ENCODE measurements at regions not wholly inside any gene's neighbourhood (a gene's known extent, or its start where the extent isn't known, plus 50 kb on each side); places are given as distances from the start of the nearest gene placed in this dataset.

GRCh38 chr4:11342401-11342800 lies 86.3 kb downstream of the HS3ST1 start:
- no peak for TF ChIP-seq CTCF (conservative IDR thresholded peaks at IDR 0.05; ENCODE audit: low read length)
- no peak for TF ChIP-seq EZH2phosphoT487 (IDR thresholded peaks at IDR 0.05; ENCODE audit: borderline replicate concordance, low read depth, low read length)
